ENCODE measurements at regions not wholly inside any gene's neighbourhood (a gene's known extent, or its start where the extent isn't known, plus 50 kb on each side); places are given as distances from the start of the nearest gene placed in this dataset.
"Not testable (repeated sequence)": the region's sequence is repeated elsewhere in the genome, so short reads cannot be mapped to it uniquely, and the experiment has no call there.

DNA sequence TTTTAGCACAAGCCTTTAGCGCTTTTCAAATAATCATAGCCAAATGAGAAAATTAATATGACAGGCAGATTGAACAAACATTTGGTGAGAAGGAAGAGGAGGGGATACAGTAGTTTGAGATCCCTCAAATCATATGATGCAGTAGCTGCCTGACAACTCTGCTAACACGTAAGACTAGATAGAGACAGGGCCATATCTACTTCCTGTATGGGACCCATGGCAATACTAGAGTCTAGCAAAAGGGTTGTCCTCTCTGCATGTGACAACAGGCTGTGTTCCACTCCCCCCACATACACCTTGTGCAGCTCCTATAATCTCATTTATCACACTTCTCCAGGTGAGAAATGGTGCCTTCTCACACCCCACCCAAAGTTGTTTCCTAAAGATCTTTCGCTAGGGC is 106.3 kb upstream of the NBPF26 start:
- DNase-seq = not testable (repeated sequence)

DNA sequence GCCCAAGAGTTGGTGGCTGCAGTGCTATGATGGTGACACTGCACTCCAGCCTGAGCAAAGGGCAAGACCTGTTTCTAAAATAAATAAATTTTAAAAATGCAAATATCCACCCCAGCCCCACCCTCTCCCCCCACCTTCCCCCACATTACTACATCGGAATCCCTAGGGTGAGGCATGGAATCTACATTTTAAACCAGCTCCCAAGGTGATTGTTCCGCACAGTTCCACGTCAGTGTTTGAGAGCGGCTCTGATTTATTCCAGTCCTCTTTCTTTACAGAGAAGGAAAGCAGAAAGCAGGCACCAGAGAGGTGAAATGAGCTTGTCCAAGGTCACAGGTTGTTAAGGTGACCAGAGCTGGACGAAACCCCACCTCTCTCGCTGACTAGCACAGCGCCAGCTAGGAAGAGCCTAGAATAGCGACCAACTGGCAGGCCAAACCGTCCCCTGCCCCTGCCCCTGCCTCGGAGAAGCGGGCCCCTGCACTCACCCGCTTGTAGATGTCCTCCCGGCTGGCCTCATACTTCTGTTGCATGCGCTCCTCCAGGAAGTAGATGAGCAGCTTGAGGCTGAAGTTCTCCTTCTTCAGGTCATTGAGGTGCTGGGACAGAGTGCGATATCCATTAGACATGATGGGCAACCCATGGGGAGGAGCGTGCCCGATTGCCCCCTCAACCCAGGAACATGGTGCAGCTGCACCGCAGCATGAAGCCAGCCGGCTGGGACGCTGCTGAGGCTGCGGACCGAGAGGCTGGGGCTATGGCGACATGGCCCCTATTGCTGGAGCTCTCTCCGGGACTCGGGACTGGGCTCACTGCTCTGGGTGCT is 103.7 kb upstream of the NBPF26 start:
- DNase-seq = not testable (repeated sequence)

DNA sequence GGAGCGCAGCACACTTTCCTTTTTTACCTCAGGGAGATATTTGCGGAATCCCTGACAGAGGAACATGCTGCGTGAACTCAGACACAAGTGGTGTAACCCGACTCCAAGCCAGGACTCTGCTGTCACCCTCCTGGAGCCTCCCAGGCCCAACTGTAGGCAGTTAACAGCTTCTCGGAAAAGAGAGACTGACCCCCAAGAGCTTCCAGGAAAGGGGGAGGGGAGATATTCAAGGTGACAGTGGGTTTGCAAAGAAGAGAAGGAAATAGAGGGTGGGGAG is 103.1 kb upstream of the NBPF26 start:
- DNase-seq = not testable (repeated sequence)

DNA sequence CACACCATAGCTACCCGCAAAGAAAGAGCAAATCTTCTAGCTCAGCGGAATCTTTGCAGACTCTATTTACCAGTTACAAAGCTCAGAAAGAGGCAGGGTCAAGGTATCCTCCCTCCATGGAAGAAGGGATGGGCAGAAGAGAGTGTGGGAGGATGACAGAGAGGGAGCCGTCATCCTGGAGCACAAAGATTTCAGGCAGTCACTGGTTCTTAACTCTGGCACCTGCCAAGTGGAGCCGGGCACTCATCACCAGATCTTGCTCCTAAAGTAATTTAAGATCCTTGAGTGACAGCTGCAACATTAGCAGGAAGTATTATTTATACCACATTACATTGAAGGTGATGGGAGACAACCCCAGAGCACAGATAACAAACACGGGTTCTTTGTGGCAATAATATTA is 102.5 kb upstream of the NBPF26 start:
- not testable (repeated sequence) for DNase-seq

DNA sequence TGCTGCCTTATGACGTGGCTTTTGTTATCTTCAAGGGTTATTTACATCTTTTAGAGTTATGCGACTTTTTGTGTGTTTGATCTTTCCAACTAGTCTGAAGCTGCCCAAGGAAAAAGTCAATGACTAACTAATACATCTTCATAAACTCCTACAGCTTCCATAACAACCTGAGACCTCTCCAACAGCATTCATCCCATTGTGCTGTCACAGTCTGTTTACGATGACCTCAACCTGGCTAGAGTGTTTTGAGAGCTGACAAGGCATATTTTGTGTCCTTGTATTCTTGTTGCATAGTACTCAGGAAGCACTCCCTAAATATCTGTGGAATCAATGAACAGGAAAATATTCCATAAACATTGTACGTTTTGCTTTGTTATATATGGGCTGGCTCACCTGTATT is 100.2 kb upstream of the NBPF26 start:
- not testable (repeated sequence) for DNase-seq

DNA sequence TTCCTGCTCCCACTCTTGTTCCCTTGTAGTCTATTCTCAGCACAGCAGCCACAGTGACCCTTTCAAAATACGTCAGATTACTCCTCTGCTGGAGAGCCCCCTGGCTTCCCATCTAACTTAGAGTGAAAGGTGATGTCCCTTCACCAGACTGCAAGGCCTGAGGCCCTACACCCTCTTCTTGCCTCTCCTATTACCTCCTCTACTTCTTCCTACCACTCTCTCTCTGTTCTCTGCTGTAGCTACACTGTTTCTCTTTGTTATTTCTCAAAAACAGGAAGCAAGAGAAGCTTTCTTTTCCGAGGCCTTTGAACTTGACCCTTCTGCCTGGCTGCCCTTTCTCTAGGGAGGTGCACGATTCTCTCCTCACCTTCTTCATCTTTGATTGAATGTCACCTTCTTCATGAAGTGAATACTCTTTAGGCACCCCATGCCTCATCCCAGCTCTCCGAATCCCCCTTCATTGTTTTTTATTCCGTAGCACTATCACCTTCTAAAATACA is 99.1 kb upstream of the NBPF26 start:
- DNase-seq = not testable (repeated sequence)

DNA sequence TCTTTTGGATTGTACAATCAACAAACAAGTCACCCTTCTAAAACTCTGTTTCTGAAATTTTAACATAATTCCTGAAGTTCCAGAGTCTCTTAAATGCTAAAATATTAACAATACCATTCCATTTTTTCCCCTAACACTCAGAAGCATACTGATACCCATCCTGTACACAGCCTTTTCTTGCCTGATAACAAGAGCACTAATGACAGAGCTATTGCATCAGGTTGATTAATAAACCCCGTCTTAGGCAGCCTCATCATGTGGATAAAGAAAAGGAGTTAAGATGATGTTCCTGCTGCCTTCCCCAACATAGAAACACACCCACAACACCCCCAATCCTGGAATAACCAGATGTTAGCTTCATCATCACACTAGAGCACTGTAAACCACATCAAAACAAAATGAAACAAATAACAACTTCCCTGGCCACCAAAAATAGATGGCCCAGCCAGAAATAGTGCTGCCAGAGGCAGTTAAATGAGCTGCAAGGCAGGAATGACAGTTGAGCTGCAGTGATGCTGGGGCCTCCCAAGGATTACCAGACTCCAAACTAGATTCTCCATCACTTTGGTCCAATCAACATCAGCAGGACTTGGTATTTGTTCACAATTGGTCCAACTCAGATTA is 93.8 kb upstream of the NBPF26 start:
- not testable (repeated sequence) for DNase-seq

DNA sequence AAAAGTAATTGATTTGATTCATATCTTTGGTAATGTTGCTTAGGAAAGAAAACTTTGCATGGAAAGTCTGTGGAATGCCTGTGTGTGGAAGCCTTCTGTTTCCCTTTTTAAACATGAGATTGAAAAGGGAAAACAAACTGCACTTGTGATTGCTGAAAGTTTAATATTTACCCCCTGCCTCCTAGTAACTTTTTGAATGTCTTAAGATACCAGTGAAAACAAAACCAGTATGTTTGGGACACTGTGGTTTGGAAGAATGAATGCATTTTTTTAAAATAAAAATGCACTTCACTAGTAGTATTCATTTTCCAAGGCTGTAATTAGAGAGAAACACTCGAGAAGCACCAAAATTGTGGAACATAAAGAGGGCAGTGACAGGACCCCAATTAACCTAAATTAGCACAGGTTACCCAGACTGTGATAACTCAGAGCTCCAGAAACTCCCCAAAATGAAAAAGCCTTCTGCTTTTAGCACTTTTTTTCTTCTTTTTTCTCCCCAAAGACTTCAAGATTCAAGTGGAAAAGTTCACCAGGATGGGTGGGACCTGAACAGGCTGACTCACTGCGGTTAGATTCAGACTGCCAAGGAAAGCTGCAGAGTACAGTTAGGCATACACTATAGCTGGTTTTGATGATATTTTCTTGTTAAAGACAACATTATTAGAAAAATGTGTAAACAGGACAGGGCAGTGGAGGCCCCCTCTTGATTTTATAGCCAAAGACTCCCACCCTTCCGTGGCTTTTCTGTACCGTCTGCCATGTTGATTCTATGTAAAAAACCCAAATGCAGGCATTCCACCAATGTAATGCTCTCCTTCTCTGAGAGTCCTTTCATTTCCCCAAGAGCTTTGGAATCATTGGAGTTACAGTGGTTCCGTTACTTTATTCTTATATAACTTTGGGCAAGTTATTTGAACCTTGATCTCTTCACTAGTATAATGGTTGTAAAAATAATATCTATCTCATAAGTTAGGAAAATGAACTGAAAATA is 88.6 kb upstream of the NBPF26 start:
- not testable (repeated sequence) for DNase-seq

DNA sequence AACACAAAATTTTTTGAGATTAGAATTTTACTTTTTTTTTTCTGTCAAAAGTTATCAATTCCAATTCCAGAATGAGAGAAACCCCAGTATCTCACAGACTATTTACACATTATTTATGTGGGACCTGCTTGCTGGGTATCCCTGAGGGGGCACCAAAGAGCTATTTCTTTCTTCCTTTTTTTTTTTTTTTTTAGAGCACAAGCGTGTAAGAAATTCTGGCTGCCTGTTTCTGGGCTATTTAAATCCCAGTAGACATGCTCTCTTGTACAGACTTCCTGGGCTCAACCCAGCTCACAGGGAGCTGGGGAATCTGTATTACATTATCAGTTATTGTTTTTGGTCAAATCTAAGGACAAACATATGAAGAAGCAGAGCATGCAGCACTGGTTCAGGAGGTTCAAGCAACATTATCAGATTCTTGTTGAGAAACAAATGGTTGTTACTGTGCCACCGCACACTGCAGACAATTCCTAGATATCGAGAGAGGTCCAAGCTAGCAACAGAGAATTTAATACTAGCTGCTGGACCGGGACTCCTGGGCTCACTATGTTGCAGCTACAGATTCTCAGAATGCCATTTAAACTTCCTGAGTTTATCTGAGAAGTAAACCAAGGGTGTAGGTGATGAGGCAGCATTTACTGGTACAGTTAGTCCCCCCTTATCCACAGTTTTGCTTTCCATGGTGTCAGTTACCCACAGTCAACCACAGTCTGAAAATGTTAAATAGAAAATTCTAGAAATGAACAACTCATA is 83.3 kb upstream of the NBPF26 start:
- not testable (repeated sequence) for DNase-seq

DNA sequence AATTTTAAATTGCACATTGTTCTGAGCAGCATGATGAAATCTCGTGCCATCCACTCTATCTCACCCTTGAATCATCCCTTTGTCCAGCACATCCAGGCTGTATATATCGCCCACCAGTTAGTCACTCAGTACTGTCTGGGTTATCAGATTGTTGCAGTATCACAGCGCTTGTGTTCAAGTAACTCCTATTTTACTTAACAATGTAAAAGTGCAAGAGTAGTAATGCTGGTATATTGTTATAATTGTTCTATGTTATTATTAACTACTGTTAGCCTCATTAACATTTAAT is 82.8 kb upstream of the NBPF26 start:
- not testable (repeated sequence) for DNase-seq

DNA sequence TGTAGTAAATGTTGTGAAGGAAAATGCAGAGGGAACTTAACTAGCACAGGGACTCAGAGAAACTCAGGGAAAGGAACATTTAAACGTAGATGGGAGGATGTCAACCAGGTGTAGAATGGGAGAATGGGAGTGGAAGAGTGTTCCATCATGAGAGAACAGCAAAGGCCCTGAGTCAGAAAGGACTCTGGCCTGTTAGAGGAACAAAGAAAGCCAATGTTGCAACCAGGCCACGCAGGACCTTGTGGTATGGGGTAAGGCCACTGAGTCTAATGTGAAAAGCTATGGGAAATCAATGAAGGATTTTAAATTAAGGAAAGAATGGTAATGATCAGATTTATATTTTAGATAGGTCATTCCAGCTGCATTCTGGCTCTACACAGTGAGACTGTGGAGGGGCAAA is 76.6 kb upstream of the NBPF26 start:
- DNase-seq = not testable (repeated sequence)

DNA sequence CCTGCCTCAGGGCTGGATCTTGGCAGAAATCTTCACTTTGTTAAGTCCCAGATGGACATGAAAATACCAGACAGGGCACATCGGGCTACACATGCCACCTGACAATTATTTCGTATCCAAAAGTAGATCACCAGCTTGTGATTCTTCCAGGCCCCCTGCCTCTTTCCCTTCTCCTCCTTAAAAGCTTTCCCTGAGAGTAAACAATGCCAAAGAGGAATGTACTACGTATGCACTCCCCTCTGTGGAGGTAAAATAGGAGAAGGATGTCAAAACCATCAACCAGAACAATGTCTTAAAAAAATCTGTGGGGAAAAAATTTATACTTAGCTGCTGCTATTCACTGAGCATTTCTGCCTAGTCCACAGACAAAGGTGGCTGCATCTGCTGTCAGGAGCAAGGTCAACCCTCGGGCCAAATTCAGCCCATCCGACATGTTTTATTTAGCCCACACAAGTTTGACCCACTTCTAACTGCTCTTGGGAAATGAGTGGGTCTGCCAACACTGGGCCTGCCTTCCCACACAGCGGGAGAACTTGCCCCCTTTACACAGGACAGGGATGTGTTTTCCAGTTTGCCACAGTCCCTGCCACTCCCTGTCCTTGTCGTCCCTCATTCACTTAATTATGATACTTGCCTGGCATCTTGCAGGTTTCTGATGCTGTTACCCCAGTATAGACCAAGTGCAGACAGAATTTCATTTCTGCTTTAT is 74.7 kb upstream of the NBPF26 start:
- not testable (repeated sequence) for DNase-seq

DNA sequence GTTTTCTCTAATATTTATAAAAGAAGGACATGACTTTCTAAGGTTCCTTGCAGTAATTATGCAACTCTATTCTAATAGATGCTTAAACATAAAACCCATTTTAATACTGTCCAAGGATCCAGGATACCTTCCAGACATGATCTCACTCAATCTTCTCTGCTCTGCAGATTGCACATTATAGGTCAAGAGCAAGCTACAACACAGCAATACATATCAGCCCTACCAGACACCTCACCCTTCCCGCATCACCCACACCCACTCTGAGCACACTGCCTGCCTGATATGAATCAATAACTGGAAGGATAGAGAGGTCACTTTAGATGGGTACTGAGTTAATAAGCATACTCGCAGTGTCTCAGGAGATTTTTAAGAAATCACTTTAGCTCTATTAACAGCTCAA is 74.0 kb upstream of the NBPF26 start:
- not testable (repeated sequence) for DNase-seq

DNA sequence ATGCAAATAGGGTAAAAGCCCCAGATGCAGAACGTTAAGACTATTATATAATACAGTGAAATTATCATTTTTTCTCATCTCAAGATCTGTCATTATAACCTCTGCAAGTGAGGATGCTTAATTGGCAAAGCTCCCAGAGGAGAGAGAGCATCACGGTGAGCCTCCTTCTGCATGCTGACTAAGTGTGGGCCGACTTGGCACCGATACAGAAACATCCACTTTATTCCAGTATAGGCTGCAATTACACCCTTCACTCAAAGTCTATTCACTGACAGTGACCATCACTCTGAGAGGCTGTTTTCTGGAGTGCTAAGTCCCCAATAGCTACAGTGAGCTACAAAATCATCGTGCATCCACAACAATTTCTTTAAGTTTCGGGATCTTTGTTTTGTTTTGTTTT is 69.6 kb upstream of the NBPF26 start:
- DNase-seq = not testable (repeated sequence)

DNA sequence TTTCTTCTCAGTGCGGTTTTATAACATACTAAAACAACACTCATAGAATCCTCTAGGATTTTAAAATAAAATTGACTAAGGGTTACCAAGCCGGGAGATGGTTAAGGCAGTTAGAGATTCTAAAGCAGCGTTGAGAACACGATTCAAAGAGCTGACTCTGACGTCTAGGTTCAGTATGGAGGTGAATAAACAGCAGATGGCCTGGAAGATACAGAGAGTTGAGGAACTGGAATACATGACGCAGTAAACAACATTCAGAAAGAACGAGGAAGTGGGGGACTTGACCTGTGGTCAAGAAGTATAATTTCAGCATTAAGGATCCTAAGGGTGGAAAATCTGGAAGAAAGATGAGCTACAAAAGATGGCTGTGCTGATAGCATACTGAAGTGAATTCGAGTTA is 68.4 kb upstream of the NBPF26 start:
- not testable (repeated sequence) for DNase-seq

DNA sequence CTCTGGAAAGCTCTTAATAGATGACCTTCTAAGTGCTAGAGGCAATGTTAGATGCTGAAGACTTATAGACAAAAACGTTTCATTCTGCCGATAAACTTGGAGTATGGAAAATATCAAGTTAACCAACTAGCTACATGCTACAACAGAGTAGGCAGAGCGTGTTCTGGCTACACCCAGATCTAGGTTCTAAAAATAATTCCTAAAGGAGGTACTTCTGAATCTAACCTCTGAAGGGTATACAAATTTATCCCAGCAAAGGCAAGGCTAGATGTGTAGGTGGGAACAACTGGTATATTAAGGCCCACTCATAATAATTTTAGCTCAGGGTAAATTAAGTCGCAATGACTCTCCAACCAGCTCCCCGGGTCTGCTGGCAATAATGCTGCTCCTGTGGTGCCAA is 67.6 kb upstream of the NBPF26 start:
- not testable (repeated sequence) for DNase-seq

DNA sequence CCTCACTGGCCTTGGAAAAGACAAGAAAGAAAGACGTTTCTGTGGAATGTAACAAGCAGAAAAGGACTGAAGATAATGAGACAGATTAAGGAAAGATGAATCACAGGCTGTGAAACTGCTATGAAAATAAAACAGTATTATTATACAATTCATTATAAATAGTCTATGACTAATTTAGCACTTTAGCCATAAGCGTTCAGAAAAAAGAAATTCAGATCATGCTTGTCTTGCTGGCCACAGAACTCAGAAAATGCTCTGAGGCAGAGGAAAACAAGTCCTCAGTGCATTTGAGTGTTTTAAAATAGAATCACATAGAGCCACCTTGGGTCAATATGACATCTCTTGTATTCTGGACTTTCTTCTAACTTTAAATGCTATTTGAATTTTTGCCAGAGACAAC is 65.9 kb upstream of the NBPF26 start:
- DNase-seq = not testable (repeated sequence)

DNA sequence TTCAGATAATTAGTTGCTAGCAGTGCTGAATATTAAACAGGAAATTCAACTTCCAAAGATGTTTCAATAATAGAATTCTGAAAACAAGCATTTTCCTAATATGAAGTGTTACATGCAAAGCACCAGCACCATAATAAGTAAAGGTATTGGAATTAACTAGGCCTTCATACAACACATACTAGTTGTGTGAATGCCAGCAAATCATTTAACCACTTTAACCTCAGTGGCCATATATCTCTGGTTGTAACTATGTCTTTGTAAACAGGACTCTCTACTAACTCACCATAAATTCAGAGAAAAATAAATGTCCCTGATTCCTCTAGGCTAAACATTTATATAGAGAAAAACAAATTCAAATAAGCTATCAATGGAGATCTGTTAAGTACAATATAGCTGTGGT is 65.1 kb upstream of the NBPF26 start:
- not testable (repeated sequence) for DNase-seq

DNA sequence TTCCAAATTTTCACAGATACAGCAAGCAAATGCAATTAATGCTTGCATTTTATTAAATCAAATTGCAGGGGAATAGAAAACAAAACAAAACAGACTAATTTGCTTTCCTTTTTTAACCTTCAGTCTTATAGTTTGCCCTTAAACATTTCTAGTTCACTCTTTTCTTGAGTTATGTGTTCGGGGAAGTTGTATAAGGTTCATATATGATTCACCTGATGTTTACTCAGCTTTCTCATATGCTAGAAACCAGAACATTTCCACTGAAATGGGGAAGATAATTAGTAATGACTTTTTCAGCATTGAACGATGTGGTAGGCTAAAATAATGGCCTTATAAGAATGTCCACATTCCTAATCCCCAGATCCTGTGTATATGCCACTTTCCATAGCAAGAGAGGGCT is 64.6 kb upstream of the NBPF26 start:
- not testable (repeated sequence) for DNase-seq

DNA sequence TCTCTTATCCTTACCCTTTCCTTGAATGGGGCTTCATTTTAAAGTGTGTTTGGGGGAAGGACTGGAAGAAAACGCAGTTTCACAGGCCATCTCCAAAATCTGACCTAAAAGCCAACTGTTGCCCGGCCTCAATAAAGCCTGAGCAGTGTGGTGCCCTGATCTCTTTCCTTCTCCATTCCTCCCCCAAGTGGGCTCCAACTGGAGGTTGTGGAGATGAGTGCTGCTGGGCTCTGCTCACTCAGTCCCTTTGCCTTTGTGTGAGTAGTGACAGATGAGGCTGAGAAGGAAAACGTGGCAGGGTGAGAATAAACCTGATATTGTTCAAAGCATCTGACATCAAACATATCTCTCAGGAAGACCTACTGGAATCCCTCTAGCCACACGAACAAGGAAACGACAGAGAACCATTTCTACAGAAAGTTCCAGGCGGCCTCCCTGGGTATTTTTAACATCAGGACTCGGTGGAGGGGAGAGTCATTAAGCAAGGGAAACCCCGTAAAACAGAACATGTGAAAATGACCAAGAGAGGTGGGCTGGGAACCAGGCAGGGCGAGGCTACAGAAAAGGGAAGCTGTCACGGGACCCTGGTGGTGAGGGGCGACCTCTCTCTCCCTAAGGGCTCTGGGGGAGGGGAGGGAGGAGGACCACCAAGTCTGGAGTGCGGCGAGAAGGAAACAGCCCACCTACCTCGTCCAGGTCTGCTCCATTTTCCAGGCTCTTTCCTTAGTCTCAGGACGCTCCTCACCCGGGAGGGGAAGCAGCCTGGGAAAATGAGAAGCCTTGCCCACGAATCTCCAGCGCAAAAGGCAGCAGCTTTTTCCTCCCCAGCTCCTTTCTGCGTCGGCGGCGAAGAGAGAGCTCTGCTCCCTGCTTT is 59.1 kb upstream of the NBPF26 start:
- not testable (repeated sequence) for DNase-seq

DNA sequence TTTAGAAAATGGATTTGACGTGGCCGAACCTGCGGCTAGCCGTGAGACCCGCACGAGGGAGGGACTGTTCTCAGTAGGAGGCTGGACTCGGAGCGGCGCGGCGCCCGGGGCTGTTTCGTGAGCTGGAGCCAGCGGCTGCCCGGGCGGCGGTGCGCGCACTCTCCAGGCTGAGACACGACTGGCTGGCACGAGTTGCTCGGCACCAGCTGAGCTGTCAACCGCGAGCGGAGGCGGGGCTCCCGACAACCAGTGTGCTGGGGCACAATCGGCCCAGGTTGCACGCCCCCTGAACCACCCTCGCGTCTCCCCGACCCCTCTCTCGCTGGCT is 58.5 kb upstream of the NBPF26 start:
- DNase-seq = not testable (repeated sequence)

Measured in occipital lobe (tissue), 1 donor.